Ecto neural progenitor cell (in vitro differentiated cells): ENCODE measurements at regions not wholly inside any gene's neighbourhood (a gene's known extent, or its start where the extent isn't known, plus 50 kb on each side); places are given as distances from the start of the nearest gene placed in this dataset.

Experiments
- DNase-seq: peaks from one replicate; pipeline ENCODE4 v3.0.0-alpha.2; 2018; ENCODE audit warnings: low spot score

GRCh38 chr19:28883241-28883693 is 329.7 kb downstream of the UQCRFS1 start:
- no peak for DNase-seq

- DNase-seq: no peak
Measured at GRCh38 chr19:28882818-28883217, 330.1 kb downstream of the UQCRFS1 start.

- DNase-seq: no peak
Measured at GRCh38 chr19:28881616-28882015, 331.3 kb downstream of the UQCRFS1 start.

- no peak for DNase-seq
Measured at GRCh38 chr19:28880735-28881401, 332.1 kb downstream of the UQCRFS1 start.

- DNase-seq: peak; percentile 73
Measured at GRCh38 chr19:28878862-28879566, 333.9 kb downstream of the UQCRFS1 start.

GRCh38 chr19:28876609-28877123 is 336.3 kb downstream of the UQCRFS1 start:
- DNase-seq: no peak

- DNase-seq: no peak
Measured at GRCh38 chr19:28874742-28875141, 338.2 kb downstream of the UQCRFS1 start.

- no peak for DNase-seq
Measured at GRCh38 chr19:28873301-28873700, 339.6 kb downstream of the UQCRFS1 start.

- no peak for DNase-seq
Measured at GRCh38 chr19:28871099-28871725, 341.7 kb downstream of the UQCRFS1 start.

GRCh38 chr19:28869459-28869858 is 343.5 kb downstream of the UQCRFS1 start:
- no peak for DNase-seq

GRCh38 chr19:28868836-28869235 is 344.1 kb downstream of the UQCRFS1 start:
- no peak for DNase-seq

GRCh38 chr19:28867978-28868377 is 345.0 kb downstream of the UQCRFS1 start:
- DNase-seq: no peak

GRCh38 chr19:28864577-28865042 is 348.3 kb downstream of the UQCRFS1 start:
- no peak for DNase-seq

GRCh38 chr19:28864024-28864503 is 348.9 kb downstream of the UQCRFS1 start:
- no peak for DNase-seq

- no peak for DNase-seq
Measured at GRCh38 chr19:28862238-28862637, 350.7 kb downstream of the UQCRFS1 start.

GRCh38 chr19:28859811-28860210 is 353.1 kb downstream of the UQCRFS1 start:
- DNase-seq: no peak

GRCh38 chr19:28858933-28859332 is 354.0 kb downstream of the UQCRFS1 start:
- DNase-seq: no peak

- DNase-seq: no peak
Measured at GRCh38 chr19:28857967-28858366, 355.0 kb downstream of the UQCRFS1 start.

GRCh38 chr19:28855216-28855615 is 357.7 kb downstream of the UQCRFS1 start:
- DNase-seq: no peak

GRCh38 chr19:28847468-28847867 is 365.5 kb downstream of the UQCRFS1 start:
- DNase-seq: no peak

GRCh38 chr19:28846094-28846812 is 366.7 kb downstream of the UQCRFS1 start:
- DNase-seq: no peak
